ENCODE measurements at regions not wholly inside any gene's neighbourhood (a gene's known extent, or its start where the extent isn't known, plus 50 kb on each side); places are given as distances from the start of the nearest gene placed in this dataset.
"Not testable (repeated sequence)": the region's sequence is repeated elsewhere in the genome, so short reads cannot be mapped to it uniquely, and the experiment has no call there.

DNA sequence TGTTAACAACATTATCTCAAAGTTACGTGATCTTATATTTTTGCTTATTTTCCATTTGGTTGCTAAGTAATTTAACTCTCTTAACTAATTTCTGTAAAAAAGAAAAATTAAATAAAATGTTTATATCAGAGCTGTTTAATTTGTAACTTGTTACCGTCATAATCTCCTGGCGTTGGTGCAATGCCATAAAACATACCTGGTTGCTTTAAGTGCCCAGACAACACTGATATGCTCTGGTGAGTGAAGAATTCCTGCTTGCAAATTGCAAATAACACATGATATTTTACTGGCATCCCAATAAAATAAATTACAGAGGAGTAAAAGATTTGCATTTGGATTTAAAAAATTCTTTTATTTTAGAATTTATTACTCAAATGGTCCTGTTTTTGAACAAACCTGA lies 640.1 kb upstream of the MIS18BP1 start:
- H3K9me2 ChIP-seq (ENCODE audit: insufficient read depth, low read length), result no peaks in the 10 kb centered on the region
- H3K27me3 ChIP-seq (ENCODE audit: insufficient read depth, low read depth, low read length), result no peaks in the 10 kb centered on the region
- TF ChIP-seq, protein P1, sequence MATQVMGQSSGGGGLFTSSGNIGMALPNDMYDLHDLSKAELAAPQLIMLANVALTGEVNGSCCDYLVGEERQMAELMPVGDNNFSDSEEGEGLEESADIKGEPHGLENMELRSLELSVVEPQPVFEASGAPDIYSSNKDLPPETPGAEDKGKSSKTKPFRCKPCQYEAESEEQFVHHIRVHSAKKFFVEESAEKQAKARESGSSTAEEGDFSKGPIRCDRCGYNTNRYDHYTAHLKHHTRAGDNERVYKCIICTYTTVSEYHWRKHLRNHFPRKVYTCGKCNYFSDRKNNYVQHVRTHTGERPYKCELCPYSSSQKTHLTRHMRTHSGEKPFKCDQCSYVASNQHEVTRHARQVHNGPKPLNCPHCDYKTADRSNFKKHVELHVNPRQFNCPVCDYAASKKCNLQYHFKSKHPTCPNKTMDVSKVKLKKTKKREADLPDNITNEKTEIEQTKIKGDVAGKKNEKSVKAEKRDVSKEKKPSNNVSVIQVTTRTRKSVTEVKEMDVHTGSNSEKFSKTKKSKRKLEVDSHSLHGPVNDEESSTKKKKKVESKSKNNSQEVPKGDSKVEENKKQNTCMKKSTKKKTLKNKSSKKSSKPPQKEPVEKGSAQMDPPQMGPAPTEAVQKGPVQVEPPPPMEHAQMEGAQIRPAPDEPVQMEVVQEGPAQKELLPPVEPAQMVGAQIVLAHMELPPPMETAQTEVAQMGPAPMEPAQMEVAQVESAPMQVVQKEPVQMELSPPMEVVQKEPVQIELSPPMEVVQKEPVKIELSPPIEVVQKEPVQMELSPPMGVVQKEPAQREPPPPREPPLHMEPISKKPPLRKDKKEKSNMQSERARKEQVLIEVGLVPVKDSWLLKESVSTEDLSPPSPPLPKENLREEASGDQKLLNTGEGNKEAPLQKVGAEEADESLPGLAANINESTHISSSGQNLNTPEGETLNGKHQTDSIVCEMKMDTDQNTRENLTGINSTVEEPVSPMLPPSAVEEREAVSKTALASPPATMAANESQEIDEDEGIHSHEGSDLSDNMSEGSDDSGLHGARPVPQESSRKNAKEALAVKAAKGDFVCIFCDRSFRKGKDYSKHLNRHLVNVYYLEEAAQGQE (IDR thresholded peaks at IDR 0.05; ENCODE audit: borderline replicate concordance), result no peak
- TF ChIP-seq SMC3 (conservative IDR thresholded peaks at IDR 0.05; ENCODE audit: poor library complexity) (no peak), TAF1 (IDR thresholded peaks at IDR 0.05; ENCODE audit: low read depth) (no peak), POLR2AphosphoS5 (IDR thresholded peaks at IDR 0.05) (no peak), EZH2 (IDR thresholded peaks at IDR 0.05; ENCODE audit: borderline replicate concordance, insufficient read depth, low read length, poor library complexity, severe bottlenecking) (no peak), MXI1 (conservative IDR thresholded peaks at IDR 0.05; ENCODE audit: poor library complexity, severe bottlenecking) (no peak), EP300 (conservative IDR thresholded peaks at IDR 0.05; ENCODE audit: poor library complexity, severe bottlenecking) (no peak), RAD21 (conservative IDR thresholded peaks at IDR 0.05) (no peak)
- TF ChIP-seq, protein P2, sequence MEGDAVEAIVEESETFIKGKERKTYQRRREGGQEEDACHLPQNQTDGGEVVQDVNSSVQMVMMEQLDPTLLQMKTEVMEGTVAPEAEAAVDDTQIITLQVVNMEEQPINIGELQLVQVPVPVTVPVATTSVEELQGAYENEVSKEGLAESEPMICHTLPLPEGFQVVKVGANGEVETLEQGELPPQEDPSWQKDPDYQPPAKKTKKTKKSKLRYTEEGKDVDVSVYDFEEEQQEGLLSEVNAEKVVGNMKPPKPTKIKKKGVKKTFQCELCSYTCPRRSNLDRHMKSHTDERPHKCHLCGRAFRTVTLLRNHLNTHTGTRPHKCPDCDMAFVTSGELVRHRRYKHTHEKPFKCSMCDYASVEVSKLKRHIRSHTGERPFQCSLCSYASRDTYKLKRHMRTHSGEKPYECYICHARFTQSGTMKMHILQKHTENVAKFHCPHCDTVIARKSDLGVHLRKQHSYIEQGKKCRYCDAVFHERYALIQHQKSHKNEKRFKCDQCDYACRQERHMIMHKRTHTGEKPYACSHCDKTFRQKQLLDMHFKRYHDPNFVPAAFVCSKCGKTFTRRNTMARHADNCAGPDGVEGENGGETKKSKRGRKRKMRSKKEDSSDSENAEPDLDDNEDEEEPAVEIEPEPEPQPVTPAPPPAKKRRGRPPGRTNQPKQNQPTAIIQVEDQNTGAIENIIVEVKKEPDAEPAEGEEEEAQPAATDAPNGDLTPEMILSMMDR (IDR thresholded peaks at IDR 0.05; ENCODE audit: poor library complexity, severe bottlenecking), result no peak
- no peak overlapping the region for H3K4me3 ChIP-seq (ENCODE audit: low read length)
- H2AFZ ChIP-seq (ENCODE audit: low read depth, low read length), result no peak overlapping the region
- H3K9ac ChIP-seq (ENCODE audit: low read length), result no peak overlapping the region
- no peaks in the 10 kb centered on the region for H3K9me3 ChIP-seq (ENCODE audit: low read length)
- H3K27ac ChIP-seq (ENCODE audit: low read length), result no peak overlapping the region
- no peaks in the 10 kb centered on the region for H3K36me3 ChIP-seq (ENCODE audit: insufficient read depth, low read length)
- H3K4me2 ChIP-seq (ENCODE audit: low read length), result no peak overlapping the region
- H4K20me1 ChIP-seq (ENCODE audit: insufficient read depth), result no peaks in the 10 kb centered on the region
- no peaks in the 10 kb centered on the region for H3K79me2 ChIP-seq (replicated peaks; ENCODE audit: insufficient read depth, low read length)
- H3F3A ChIP-seq (ENCODE audit: insufficient read depth, low read length, poor library complexity, severe bottlenecking), result no peaks in the 10 kb centered on the region

DNA sequence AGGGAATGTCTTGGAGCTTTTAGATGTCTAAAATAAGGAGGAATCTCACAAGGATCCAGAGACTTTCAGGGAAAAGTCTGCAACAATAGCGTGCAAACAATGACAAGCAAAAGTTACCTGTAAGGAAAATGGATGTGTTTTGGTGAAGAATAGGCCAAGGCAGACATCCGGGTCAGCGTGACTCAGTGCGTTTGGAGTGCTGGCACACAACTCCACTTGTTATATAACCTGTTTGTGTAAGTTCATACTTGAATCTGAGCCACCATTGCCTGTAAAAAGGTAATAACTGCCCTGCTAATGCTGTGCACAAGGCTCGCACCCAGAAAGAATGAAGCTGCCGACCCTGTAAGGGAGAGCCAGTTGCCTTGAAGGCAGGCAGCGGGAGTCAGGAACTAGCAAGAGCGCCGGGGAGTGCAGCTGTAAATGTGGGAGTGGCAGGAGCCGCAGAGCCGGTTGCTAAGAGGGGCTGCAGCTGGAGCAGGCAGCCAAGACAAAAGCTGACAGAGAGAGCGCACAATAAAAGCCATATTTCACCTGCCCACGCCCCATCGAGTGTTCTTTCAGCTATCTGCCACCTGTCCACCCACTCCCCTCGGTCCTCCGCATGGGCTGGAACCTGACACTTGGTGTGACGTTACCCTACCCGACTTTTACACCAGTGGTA lies 638.5 kb upstream of the MIS18BP1 start:
- no peaks in the 10 kb centered on the region for H3K9me2 ChIP-seq (ENCODE audit: insufficient read depth, low read length)
- H3K27me3 ChIP-seq (ENCODE audit: insufficient read depth, low read depth, low read length), result no peaks in the 10 kb centered on the region
- no peak overlapping the region for H3K9ac ChIP-seq (ENCODE audit: low read length)
- H2AFZ ChIP-seq (ENCODE audit: low read depth, low read length), result no peak overlapping the region
- TF ChIP-seq RAD21 (conservative IDR thresholded peaks at IDR 0.05), result no peak
- no peak for TF ChIP-seq SMC3 (conservative IDR thresholded peaks at IDR 0.05; ENCODE audit: poor library complexity)
- no peak for TF ChIP-seq MXI1 (conservative IDR thresholded peaks at IDR 0.05; ENCODE audit: poor library complexity, severe bottlenecking)
- TF ChIP-seq, protein P2 (IDR thresholded peaks at IDR 0.05; ENCODE audit: poor library complexity, severe bottlenecking), result no peak
- TF ChIP-seq TAF1 (IDR thresholded peaks at IDR 0.05; ENCODE audit: low read depth), result no peak
- no peak for TF ChIP-seq POLR2AphosphoS5 (IDR thresholded peaks at IDR 0.05)
- TF ChIP-seq EZH2 (IDR thresholded peaks at IDR 0.05; ENCODE audit: borderline replicate concordance, insufficient read depth, low read length, poor library complexity, severe bottlenecking), result no peak
- TF ChIP-seq, protein P1 (IDR thresholded peaks at IDR 0.05; ENCODE audit: borderline replicate concordance), result no peak
- no peak for TF ChIP-seq EP300 (conservative IDR thresholded peaks at IDR 0.05; ENCODE audit: poor library complexity, severe bottlenecking)
- no peak overlapping the region for H3K4me2 ChIP-seq (ENCODE audit: low read length)
- no peak overlapping the region for H3K4me3 ChIP-seq (ENCODE audit: low read length)
- H3K9me3 ChIP-seq (ENCODE audit: low read length), result no peaks in the 10 kb centered on the region
- no peaks in the 10 kb centered on the region for H3F3A ChIP-seq (ENCODE audit: insufficient read depth, low read length, poor library complexity, severe bottlenecking)
- H4K20me1 ChIP-seq (ENCODE audit: insufficient read depth), result no peaks in the 10 kb centered on the region
- H3K79me2 ChIP-seq (replicated peaks; ENCODE audit: insufficient read depth, low read length), result no peaks in the 10 kb centered on the region
- no peaks in the 10 kb centered on the region for H3K36me3 ChIP-seq (ENCODE audit: insufficient read depth, low read length)
- no peak overlapping the region for H3K27ac ChIP-seq (ENCODE audit: low read length)

DNA sequence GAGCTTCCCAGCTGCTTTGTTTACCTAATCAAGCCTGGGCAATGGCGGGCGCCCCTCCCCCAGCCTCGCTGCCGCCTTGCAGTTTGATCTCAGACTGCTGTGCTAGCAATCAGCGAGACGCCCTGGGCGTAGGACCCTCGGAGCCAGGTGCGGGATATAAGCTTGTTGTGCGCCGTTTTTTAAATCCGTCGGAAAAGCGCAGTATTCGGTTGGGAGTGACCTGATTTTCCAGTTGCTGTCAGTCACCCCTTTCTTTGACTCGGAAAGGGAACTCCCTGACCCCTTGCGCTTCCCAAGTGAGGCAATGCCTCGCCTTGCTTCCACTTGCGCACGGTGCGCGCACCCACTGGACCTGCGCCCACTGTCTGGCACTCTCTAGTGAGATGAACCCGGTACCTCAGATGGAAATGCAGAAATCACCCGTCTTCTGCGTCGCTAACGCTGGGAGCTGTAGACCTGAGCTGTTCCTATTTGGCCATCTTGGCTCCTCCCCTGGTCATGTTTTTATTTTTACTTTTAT lies 635.8 kb upstream of the MIS18BP1 start:
- H3K9me2 ChIP-seq (ENCODE audit: insufficient read depth, low read length); H2AFZ ChIP-seq (ENCODE audit: low read depth, low read length); H3K27ac ChIP-seq (ENCODE audit: low read length); H4K20me1 ChIP-seq (ENCODE audit: insufficient read depth); H3K36me3 ChIP-seq (ENCODE audit: insufficient read depth, low read length); H3F3A ChIP-seq (ENCODE audit: insufficient read depth, low read length, poor library complexity, severe bottlenecking); H3K4me2 ChIP-seq (ENCODE audit: low read length); H3K4me3 ChIP-seq (ENCODE audit: low read length); H3K9me3 ChIP-seq (ENCODE audit: low read length); H3K79me2 ChIP-seq (replicated peaks; ENCODE audit: insufficient read depth, low read length); H3K27me3 ChIP-seq (ENCODE audit: insufficient read depth, low read depth, low read length); H3K9ac ChIP-seq (ENCODE audit: low read length): not testable (repeated sequence)

Measured in neural cell (in vitro differentiated cells).